Stomach (tissue), 8 donors: ENCODE measurements at regions not wholly inside any gene's neighbourhood (a gene's known extent, or its start where the extent isn't known, plus 50 kb on each side); places are given as distances from the start of the nearest gene placed in this dataset.

Experiments
- DNase-seq, 2 donors: peaks; one replicate each; pipeline versions ENCODE4 v3.0.0 to v3.0.0-alpha.2; 2013 to 2019
- H3K27ac ChIP-seq, 5 donors: fragments of 200-600 bp in 4 of 5; sonication (generic) in 4 of 5; one replicate each; pipeline ENCODE4 v1.5.1; 2013 to 2019; ENCODE audit warnings: mild to moderate bottlenecking in 1 of 5, moderate library complexity in 1 of 5
- H3K27me3 ChIP-seq, 3 donors: fragments of 200-600 bp; sonication (generic); one replicate each; pipeline ENCODE4 v1.5.1; 2017 to 2019; ENCODE audit warnings: mixed run types in 1 of 3
- H3K36me3 ChIP-seq, 4 donors: fragments of 200-600 bp; sonication (generic); 1 replicate in 3 of 4; 2 replicates in 1 of 4; pipeline ENCODE4 v1.5.1; 2016 to 2019
- H3K4me1 ChIP-seq, 4 donors: fragments of 200-600 bp; sonication (generic); one replicate each; pipeline ENCODE4 v1.5.1; 2016 to 2019
- H3K4me3 ChIP-seq, 4 donors: fragments of 200-600 bp; sonication (generic) in 3 of 4; one replicate each; pipeline ENCODE4 v1.5.1; 2016 to 2019; ENCODE audit warnings: mild to moderate bottlenecking in 1 of 4
- H3K9me3 ChIP-seq, 4 donors: fragments of 200-600 bp; sonication (generic); one replicate each; pipeline ENCODE4 v1.5.1; 2016 to 2019
- CTCF ChIP-seq, 7 experiments: fragments of 450-650 bp in 4 of 7; fragments of 200-600 bp in 3 of 7; sonication (generic) in 3 of 7; IDR thresholded peaks; one replicate each; pipeline ENCODE4 v1.5.1; 2016 to 2019; ENCODE audit warnings: antibody characterized with exemption in 7 of 7, control low read depth in 2 of 7, mild to moderate bottlenecking in 1 of 7
- EP300 ChIP-seq: sonication (generic); formaldehyde crosslinking; IDR thresholded peaks from one replicate; pipeline ENCODE4 v1.6.1; 2017; ENCODE audit warnings: antibody characterized with exemption
- POLR2A ChIP-seq, 4 donors: fragments of 450-650 bp; IDR thresholded peaks; one replicate each; pipeline ENCODE4 v1.6.1; 2016; ENCODE audit warnings: antibody characterized with exemption in 4 of 4, control low read depth in 2 of 4, mild to moderate bottlenecking in 1 of 4, moderate library complexity in 1 of 4
- POLR2AphosphoS5 ChIP-seq, 3 donors: sonication (generic); formaldehyde crosslinking; IDR thresholded peaks; one replicate each; pipeline ENCODE4 v1.6.1; 2016; ENCODE audit warnings: antibody characterized with exemption in 3 of 3
- WGBS, 5 donors: extraction: QIAGEN DNeasy Blood & Tissue Kit in 3 of 5; methylation state at CpG; one replicate each; pipeline versions ENCODE4 v1.1.5 to v1.1.7; 2013 to 2018; 5-methylcytosine and 5-hydroxymethylcytosine counted together
- intact Hi-C: fragments of 100-400 bp; cut with DNase I; formaldehyde crosslinking; loops from one replicate; pipeline ENCODE4 v1.15.1; 2023; ENCODE audit warnings: low total_unique reads
- donor health status: healthy with polysubstance abuse.
- donor health status: Bipolar disorder and iron deficiency.
- donor health status: healthy.

- intact Hi-C loops = no loop called here
- WGBS, 5 donors = 93 to 100% (median 97%) methylated on average over 1 of the region's 1 CpG
- TF ChIP-seq CTCF (IDR thresholded peaks at IDR 0.05) = no peak
- TF ChIP-seq POLR2A (IDR thresholded peaks at IDR 0.05) = no peak
- TF ChIP-seq POLR2AphosphoS5 (IDR thresholded peaks at IDR 0.05) = no peak
- no peak for TF ChIP-seq EP300
- DNase-seq = no peak
- Histone ChIP-seq H3K36me3 (peaks cover 0 to 5% (median 2%) of the 10 kb centered on the region in 4 donors), H3K9me3 (no peaks in the 10 kb centered on the region), H3K27me3 (no peaks in the 10 kb centered on the region), H3K27ac (no peak overlapping the region), H3K4me3 (no peak overlapping the region), H3K4me1 (peaks cover 0 to 6% (median 0%) of the 10 kb centered on the region in 4 donors)
These were observed 413.2 kb downstream of the CTTN start for GRCh38 chr11:70811483-70811882.

GRCh38 chr11:70811915-70812314 lies 413.6 kb downstream of the CTTN start:
- Histone ChIP-seq H3K27me3 (no peaks in the 10 kb centered on the region), H3K4me1 (peaks cover 0 to 6% (median 0%) of the 10 kb centered on the region in 4 donors), H3K4me3 (no peak overlapping the region), H3K36me3 (peaks cover 0 to 1% (median under 1%) of the 10 kb centered on the region in 4 donors), H3K27ac (no peak overlapping the region), H3K9me3 (no peaks in the 10 kb centered on the region)
- TF ChIP-seq CTCF (IDR thresholded peaks at IDR 0.05) (no peak), POLR2A (IDR thresholded peaks at IDR 0.05) (no peak), POLR2AphosphoS5 (IDR thresholded peaks at IDR 0.05) (no peak), EP300 (no peak)
- no peak for DNase-seq
- intact Hi-C loops = no loop called here
- WGBS, 5 donors = 88 to 95% (median 91%) methylated on average over 4 of the region's 4 CpGs

GRCh38 chr11:70812472-70812871 lies 414.1 kb downstream of the CTTN start:
- intact Hi-C loops = no loop called here
- DNase-seq = no peak

GRCh38 chr11:70813651-70814050 lies 415.3 kb downstream of the CTTN start:
- intact Hi-C loops = no loop called here
- 89 to 96% (median 93%) methylated on average over 9 to 11 of the region's 11 CpGs for WGBS, 5 donors
- peaks cover 0 to 6% (median 0%) of the 10 kb centered on the region in 4 donors for H3K4me1 ChIP-seq
- no peaks in the 10 kb centered on the region for H3K9me3 ChIP-seq
- no peak for TF ChIP-seq POLR2A (IDR thresholded peaks at IDR 0.05)
- TF ChIP-seq POLR2AphosphoS5 (IDR thresholded peaks at IDR 0.05) = no peak
- no peak for TF ChIP-seq CTCF (IDR thresholded peaks at IDR 0.05)
- no peak for TF ChIP-seq EP300
- H3K27me3 ChIP-seq = no peaks in the 10 kb centered on the region
- H3K36me3 ChIP-seq = no peaks in the 10 kb centered on the region
- H3K27ac ChIP-seq = no peak overlapping the region
- no peak overlapping the region for H3K4me3 ChIP-seq
- DNase-seq = no peak

More at GRCh38 chr11:70812472-70812871, 414.1 kb downstream of the CTTN start:
- peaks cover 0 to 6% (median 0%) of the 10 kb centered on the region in 4 donors for H3K4me1 ChIP-seq
- TF ChIP-seq CTCF (IDR thresholded peaks at IDR 0.05) (no peak), POLR2A (IDR thresholded peaks at IDR 0.05) (no peak), POLR2AphosphoS5 (IDR thresholded peaks at IDR 0.05) (no peak), EP300 (no peak)
- H3K4me3 ChIP-seq = no peak overlapping the region
- H3K36me3 ChIP-seq = no peaks in the 10 kb centered on the region
- no peak overlapping the region for H3K27ac ChIP-seq
- WGBS, 5 donors = 92 to 98% (median 96%) methylated on average over 2 to 4 of the region's 4 CpGs
- H3K27me3 ChIP-seq = no peaks in the 10 kb centered on the region
- H3K9me3 ChIP-seq = no peaks in the 10 kb centered on the region
